PC-3 (cell line): ENCODE measurements at regions not wholly inside any gene's neighbourhood (a gene's known extent, or its start where the extent isn't known, plus 50 kb on each side); places are given as distances from the start of the nearest gene placed in this dataset.

ENCODE experiments used
- ATAC-seq: fragments of 200-7000 bp; cut with Tn5 transposase; 2 replicates; pipeline ENCODE4 v1.9.1; 2020; ENCODE audit warnings: mild to moderate bottlenecking, moderate library complexity
- BruUV-seq: library from RNA; stranded (reverse); fragments of 400-500 nt; replicated peaks from 2 replicates; lab custom pipeline; 2021; lab: Mats Ljungman, UMichigan
- CTCF ChIA-PET: fragments of 300-600 bp; sonication (Branson Sonifier 250); formaldehyde crosslinking; loops from one replicate; lab custom pipeline; 2022; ENCODE audit warnings: antibody characterized with exemption; lab: Charles Lee
- POLR2A ChIA-PET: fragments of 300-600 bp; sonication (Branson Sonifier 250); formaldehyde crosslinking; loops from one replicate; lab custom pipeline; 2022; ENCODE audit warnings: antibody characterized with exemption; ENCODE audit not compliant: unreplicated experiment; lab: Charles Lee
- DNase-seq: peaks from one replicate; pipeline ENCODE4 v3.0.0-alpha.2; 2015
- H2AFZ ChIP-seq: fragments of 300-600 bp; sonication (generic); 2 replicates; pipeline ENCODE4 v1.6.0; 2016; ENCODE audit warnings: antibody characterized with exemption, low read length
- H3F3A ChIP-seq: fragments of 300-600 bp; sonication (generic); one replicate; pipeline ENCODE4 v1.6.0; 2017; ENCODE audit warnings: antibody characterized with exemption, low read length, control low read depth, mild to moderate bottlenecking; ENCODE audit not compliant: unreplicated experiment
- H3K27ac ChIP-seq: fragments of 300-600 bp; sonication (generic); 2 replicates; pipeline ENCODE4 v1.5.1; 2016; ENCODE audit warnings: mild to moderate bottlenecking, low read length
- H3K27me3 ChIP-seq: fragments of 300-600 bp; sonication (generic); 2 replicates; pipeline ENCODE4 v1.6.1; 2016; ENCODE audit warnings: low read length, mixed read lengths
- H3K36me3 ChIP-seq: fragments of 300-600 bp; sonication (generic); 2 replicates; pipeline ENCODE4 v1.6.1; 2016; ENCODE audit warnings: low read depth, mixed run types, low read length, mixed read lengths
- H3K4me1 ChIP-seq: fragments of 300-600 bp; sonication (generic); 2 replicates; pipeline ENCODE4 v1.5.1; 2016; ENCODE audit warnings: low read length; ENCODE audit not compliant: insufficient read depth
- H3K4me2 ChIP-seq: fragments of 300-600 bp; sonication (generic); 2 replicates; pipeline ENCODE4 v1.6.0; 2016; ENCODE audit warnings: low read length
- H3K4me3 ChIP-seq: fragments of 300-600 bp; sonication (generic); 2 replicates; pipeline ENCODE4 v1.5.1; 2016; ENCODE audit warnings: mild to moderate bottlenecking, low read length, mixed read lengths
- H3K79me2 ChIP-seq: fragments of 300-600 bp; sonication (generic); 2 replicates; pipeline ENCODE4 v1.6.1; 2017; ENCODE audit warnings: low read length, mixed read lengths
- H3K9ac ChIP-seq: fragments of 300-600 bp; sonication (generic); 2 replicates; pipeline ENCODE4 v1.6.0; 2016; ENCODE audit warnings: mild to moderate bottlenecking, low read length
- H3K9me2 ChIP-seq: fragments of 300-600 bp; sonication (generic); replicated peaks from 2 replicates; pipeline ENCODE4 v1.6.1; 2016; ENCODE audit warnings: mixed run types, low read length, mixed read lengths
- H3K9me3 ChIP-seq: fragments of 300-600 bp; sonication (generic); 2 replicates; pipeline ENCODE4 v1.6.1; 2016; ENCODE audit warnings: low read length, mixed read lengths
- H4K20me1 ChIP-seq: fragments of 300-600 bp; sonication (generic); 2 replicates; pipeline ENCODE4 v1.6.1; 2016; ENCODE audit warnings: low read length, mixed read lengths
- EZH2 ChIP-seq: fragments of 300-600 bp; sonication (generic); IDR thresholded peaks from one replicate; pipeline ENCODE4 v1.6.1; 2017; ENCODE audit warnings: antibody characterized with exemption, mild to moderate bottlenecking, low read length; ENCODE audit not compliant: unreplicated experiment
- EZH2phosphoT487 ChIP-seq: fragments of 300-600 bp; sonication (generic); IDR thresholded peaks from 2 replicates; pipeline ENCODE4 v1.6.1; 2018; ENCODE audit warnings: mild to moderate bottlenecking, antibody characterized with exemption, low read length, borderline replicate concordance
- intact Hi-C: fragments of 100-400 bp; cut with micrococcal nuclease; formaldehyde crosslinking; loops from 2 replicates; pipeline ENCODE4 v1.9.0; 2023
- TF ChIP-seq, protein P1 (sequence below): fragments of 300-600 bp; sonication (generic); conservative IDR thresholded peaks from 2 replicates; pipeline ENCODE4 v1.5.1; 2017; ENCODE audit warnings: antibody characterized with exemption, low read depth, mild to moderate bottlenecking, low read length

- CTCF ChIA-PET = no interaction called here
- no peaks in the 10 kb centered on the region for H3K36me3 ChIP-seq
- TF ChIP-seq EZH2phosphoT487 (no peak), EZH2 (no peak)
- TF ChIP-seq, protein P1, sequence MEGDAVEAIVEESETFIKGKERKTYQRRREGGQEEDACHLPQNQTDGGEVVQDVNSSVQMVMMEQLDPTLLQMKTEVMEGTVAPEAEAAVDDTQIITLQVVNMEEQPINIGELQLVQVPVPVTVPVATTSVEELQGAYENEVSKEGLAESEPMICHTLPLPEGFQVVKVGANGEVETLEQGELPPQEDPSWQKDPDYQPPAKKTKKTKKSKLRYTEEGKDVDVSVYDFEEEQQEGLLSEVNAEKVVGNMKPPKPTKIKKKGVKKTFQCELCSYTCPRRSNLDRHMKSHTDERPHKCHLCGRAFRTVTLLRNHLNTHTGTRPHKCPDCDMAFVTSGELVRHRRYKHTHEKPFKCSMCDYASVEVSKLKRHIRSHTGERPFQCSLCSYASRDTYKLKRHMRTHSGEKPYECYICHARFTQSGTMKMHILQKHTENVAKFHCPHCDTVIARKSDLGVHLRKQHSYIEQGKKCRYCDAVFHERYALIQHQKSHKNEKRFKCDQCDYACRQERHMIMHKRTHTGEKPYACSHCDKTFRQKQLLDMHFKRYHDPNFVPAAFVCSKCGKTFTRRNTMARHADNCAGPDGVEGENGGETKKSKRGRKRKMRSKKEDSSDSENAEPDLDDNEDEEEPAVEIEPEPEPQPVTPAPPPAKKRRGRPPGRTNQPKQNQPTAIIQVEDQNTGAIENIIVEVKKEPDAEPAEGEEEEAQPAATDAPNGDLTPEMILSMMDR = no peak
- no peak overlapping the region for H2AFZ ChIP-seq
- DNase-seq = no peak
- no peaks in the 10 kb centered on the region for H3K4me1 ChIP-seq
- no peak overlapping the region for H3K27ac ChIP-seq
- H3K9ac ChIP-seq = no peak overlapping the region
- H3K4me2 ChIP-seq = no peak overlapping the region
- H4K20me1 ChIP-seq = no peaks in the 10 kb centered on the region
- intact Hi-C loops = no loop called here
- no TSS peak for BruUV-seq
- H3K79me2 ChIP-seq = no peaks in the 10 kb centered on the region
- H3K4me3 ChIP-seq = no peak overlapping the region
- H3F3A ChIP-seq = no peaks in the 10 kb centered on the region
- no peaks in the 10 kb centered on the region for H3K9me2 ChIP-seq
- POLR2A ChIA-PET = no interaction called here
- H3K9me3 ChIP-seq = no peaks in the 10 kb centered on the region
- H3K27me3 ChIP-seq = peaks cover 22% of the 10 kb centered on the region; the same call in 1 of the 2 replicates
- ATAC-seq = no peak
Observed at GRCh38 chr14:24688030-24688658, 54.2 kb upstream of the GZMB start.
